Activated T-helper 9 cell treated with anti-CD3 and anti-CD28 coated beads, Interleukin-2, amount 50 U/mL, for 16 hours (primary cell): ENCODE measurements at regions not wholly inside any gene's neighbourhood (a gene's known extent, or its start where the extent isn't known, plus 50 kb on each side); places are given as distances from the start of the nearest gene placed in this dataset.

Source experiments
- DNase-seq: peaks from one replicate; pipeline ENCODE4 v3.0.0-alpha.2; 2020; ENCODE audit warnings: low read depth

DNA sequence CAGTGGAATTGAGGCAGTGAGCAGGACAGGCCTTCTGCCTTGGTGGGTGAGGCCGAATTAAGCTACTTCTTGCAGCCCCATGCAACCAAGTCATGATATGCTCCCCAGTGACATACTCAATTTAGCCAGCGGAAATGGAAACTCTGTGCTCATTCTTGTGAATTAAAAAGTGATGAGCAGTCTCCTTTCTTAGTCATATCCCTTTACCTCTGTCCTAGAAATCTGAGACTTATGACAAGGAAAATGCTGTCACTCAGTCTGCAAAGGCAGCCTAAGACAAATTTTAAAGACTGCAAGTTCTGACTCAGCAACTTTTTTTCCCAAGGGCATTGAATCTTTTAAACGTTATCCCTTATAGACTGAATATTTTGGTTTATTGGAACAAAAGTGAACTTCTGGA, 218.2 kb downstream of the SH3BP4 start:
- no peak for DNase-seq

DNA sequence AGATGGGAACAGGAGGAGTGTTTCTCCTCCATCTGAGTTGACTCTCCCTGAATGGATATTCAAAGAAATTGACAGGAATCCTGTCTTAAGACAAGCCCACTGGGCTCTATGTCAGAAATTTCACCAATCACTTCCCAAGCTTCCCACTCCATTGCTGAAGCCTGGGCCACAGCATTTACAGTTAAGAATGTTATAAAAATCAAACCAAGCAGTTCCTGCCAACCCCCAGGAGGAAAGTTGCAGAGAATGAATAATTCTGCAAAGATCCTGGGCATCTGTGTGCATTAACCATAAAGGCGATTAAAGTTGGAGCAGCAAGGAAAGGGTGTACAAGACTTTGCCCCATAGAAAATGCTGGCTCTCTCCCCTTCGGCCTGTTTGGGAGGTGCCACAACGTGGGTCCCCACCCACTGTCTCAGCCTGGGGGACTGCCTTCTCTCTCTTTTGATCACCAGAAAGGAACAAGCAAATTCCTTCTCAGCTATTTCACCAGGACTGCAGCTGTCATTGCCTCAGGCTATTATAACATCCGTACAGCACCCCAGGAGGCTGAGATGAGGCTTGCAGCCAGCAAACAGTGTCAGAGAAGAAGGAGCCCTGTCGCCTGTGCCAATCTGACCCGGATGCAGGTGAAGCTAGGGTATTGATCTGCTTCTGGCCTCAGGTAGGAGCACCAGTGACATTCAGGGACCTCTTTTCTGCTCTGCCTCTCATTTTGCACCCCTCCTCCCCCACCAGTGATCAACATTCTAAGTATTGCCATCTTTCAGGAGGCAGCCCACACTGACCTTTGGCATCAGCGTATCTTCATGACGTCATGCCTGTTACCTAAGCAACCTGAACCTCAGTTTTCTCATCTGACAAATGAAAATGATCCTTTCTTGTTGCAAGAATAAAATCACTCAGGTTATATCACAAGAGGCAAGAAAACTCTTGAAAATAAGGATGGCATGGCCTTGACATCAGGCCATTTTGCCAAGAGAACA, 219.0 kb downstream of the SH3BP4 start:
- no peak for DNase-seq

DNA sequence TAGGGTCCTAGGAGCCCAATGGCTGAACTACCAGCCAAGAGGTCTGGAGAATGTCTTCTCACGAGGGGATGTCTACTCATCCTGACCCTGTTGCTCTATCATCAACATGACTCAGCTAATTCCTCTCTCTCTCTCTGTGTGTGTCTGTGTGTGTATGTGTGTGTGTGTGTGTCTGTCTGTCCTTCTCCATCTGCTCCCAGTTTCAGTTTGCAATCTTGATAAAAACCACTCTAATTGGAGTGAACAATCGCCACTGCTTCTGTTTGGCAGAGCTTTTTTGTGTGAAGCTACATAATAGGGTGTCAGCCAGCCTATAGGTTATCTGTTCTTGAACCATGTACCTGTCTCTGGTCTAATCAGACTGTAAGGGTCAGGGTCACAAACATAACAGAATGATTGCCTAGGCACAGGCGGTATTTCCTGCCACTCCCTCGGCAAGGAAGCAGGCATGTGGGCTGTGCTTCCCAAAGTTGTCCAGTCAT, 219.8 kb downstream of the SH3BP4 start:
- no peak for DNase-seq

DNA sequence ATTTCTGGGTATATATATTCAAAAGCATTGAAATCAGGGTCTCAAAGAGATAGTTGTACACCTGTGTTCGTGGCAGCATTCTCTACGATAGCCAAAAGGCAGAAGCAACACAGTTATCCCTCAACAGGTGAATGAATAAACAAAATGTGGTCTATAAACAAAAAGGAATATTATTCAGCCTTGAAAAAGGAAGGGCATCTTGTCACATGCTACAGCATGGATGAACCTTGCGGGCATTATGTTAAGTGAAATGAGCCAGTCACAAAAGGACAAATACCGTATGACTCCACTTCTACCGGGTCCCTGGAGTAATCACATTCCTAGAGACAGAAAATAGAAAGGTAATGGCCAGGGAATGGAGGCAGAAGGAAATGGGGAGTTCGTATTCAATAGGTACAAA, 228.8 kb downstream of the SH3BP4 start:
- no peak for DNase-seq

DNA sequence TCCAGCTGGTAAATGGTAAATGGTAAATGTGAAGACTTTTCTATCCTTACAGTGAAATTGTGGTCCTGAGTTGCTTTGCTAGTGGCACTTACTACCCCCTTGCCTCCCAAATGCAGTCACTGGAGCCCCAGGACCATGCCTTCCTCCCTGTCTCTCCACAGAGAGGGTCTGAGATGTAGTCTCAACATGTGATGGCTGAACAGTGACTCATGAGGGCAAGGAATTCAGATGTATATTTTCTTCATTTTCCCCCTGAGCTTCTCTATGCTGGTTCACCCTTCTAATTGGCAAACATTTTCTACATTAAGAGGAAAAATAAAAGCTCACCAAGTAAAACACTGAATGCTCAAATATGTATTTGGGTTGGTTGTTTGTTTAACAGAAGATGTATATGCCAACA, 232.0 kb downstream of the SH3BP4 start:
- no peak for DNase-seq

DNA sequence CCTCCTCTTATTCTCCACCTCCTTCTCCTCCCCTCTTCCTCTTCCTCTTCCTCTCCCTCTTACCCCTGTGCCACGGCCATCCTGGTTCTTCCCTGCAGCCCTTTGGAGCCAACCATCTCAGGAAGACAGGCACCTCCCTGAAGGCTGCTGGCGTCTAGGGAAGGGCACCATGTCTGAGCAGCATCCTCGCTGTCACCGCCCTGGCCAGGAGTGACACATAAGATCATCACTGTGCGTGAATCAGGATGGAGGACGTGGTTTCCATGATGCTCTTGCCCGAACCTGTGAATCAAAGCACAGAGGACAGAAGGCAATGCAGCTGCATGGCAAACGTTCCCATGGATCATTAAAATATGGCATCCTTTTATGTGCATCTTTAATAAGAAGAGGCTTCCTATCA, 236.0 kb downstream of the SH3BP4 start:
- no peak for DNase-seq

DNA sequence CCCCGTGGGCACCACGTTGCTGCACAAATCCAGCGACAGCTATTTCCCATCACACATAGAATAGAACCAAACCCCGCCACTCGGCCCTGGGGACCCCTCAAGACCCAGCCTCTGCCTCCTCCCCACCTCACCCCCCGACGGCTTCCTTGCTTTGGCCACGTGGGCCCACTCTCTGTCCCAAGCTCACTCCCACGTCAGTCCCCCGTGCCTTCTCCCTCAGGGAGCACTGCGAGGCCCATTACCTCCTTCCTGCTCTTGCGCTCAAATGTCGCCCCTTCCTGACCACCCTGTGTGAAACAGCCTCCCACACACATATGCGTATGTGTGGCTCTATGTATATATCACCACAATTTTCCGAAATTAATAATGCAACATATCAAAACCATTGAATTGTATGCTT, 239.7 kb downstream of the SH3BP4 start:
- DNase-seq: no peak

DNA sequence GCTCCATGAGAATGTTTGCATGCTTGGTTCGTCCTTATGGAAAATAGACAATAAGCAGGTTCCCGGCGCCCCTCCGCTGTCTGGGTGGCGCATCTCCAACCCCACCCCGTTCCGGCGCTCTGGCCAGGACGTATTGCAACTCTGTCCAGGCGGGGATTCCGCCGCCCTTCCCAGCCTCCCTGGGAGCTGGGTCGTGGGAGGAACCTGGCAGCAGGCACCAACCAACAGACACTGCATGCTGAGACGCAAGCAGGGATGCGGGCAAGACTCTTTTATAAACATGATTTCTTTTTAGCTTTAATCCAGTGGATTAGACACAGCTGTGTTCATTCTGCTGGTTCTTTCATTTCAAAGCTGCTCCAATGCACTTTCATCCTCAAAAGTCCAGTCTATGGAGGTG, 240.2 kb downstream of the SH3BP4 start:
- DNase-seq: no peak

DNA sequence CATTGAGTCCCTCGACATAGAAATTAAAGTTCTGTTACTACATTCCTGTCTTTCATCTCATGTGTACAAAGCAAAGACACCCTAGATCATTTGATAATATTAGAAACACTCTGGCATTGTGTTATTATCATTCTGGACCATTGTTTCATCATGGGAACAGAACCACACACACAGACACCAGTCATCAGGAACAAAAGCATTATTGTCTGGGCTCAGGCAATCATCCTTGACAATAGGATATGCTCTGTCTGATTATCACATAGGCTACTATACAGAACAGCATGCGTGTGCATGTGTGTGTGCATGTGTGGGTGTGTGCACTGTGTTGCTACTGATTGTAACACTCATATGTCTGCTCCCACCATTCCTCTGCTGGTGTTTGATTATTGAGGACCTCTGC, 242.5 kb downstream of the SH3BP4 start:
- DNase-seq: no peak

DNA sequence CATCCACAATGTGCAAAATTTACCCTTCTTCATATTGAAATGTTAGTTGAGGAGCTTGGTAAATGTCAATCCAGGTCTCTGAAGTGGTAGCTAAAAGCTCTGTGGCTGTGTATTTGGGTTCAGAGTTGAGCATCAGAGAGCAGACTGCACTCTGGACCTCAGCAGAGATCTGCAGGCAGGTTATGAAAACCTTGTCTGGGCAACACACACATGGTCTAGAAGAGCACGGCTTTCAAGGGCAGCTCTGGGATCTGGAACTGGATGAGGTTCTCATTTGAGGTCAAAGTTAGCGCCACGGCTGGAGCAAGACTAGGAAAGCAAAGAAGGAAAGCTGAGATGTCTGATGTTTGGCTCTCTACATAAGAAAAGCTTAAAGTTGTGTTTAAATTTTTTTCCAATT, 243.0 kb downstream of the SH3BP4 start:
- no peak for DNase-seq

DNA sequence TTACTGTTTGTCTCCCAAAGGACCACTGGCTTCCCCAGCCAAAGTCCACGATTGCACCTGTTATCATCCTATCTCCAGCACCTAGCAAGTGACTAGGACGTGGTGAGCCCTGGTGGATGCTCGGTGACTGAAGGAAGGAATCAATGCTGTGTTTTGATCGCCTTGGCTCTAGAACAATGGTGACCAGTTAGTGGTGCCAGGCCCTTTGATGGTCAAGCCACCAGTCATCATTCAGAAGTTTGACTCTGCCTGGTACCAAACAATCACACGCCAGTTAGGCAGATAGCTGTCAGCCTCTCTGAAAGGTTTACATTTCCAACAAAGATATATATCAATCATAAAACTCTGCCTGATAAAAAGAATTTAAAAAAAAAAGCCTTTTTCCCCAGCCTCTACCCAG, 244.1 kb downstream of the SH3BP4 start:
- no peak for DNase-seq

DNA sequence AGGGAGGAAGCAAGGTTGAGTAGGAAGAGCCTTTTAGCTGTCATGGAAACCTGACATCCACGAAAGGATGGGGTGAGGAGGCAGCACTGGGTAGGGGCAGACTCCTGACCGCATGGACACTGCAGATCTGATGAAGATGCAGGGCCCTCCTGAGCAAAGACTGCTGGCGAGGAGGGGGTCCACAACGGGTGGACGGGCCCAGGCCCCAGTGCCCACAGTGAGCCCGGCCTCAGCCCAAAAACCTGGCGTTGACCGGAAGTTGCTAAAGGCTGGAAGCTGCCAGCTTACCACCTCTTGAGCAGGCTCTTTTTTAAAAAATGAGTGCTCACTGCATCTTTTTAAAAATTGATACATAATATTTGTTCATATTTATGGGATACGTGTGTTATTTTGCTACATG, 247.3 kb downstream of the SH3BP4 start:
- DNase-seq: no peak

DNA sequence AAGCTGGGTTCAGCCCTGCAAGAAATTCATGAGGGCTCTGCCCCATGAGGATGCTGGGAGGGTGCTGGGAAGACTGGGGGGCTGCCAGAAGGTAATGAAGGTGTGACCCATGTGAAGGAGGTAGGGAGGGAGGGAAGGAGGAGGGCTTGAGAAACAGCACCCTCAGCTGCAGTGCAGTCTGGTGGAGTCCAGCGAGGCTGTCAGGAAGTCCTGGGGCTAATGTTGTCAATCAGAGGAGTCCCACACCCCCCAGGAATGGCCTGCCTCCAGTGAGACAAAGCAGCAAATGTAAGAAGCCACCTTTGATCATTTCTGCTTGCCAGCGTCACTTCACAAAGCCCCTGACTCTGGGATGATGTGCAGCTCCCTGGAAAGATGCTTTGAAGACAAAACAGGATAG, 248.4 kb downstream of the SH3BP4 start:
- no peak for DNase-seq

DNA sequence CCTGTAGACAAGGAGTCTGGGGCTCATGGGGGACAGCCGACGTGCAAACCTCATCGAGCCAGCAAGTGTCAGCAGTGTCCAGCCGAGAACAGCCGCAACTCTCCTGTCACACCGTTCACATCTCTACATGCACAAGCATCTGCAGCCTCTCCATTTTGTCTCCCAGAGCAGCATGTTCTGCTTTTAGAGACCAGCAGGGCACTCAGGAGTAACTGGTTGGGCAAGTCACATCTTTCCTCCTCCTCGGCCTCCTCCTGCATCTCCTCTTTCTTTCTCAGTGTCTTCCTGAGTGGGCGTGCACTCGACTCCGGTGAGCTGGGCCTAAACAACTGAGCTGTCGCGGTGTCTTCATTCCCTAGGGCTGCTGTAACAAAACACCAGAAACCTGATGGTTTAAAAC, 249.9 kb downstream of the SH3BP4 start:
- DNase-seq: no peak

DNA sequence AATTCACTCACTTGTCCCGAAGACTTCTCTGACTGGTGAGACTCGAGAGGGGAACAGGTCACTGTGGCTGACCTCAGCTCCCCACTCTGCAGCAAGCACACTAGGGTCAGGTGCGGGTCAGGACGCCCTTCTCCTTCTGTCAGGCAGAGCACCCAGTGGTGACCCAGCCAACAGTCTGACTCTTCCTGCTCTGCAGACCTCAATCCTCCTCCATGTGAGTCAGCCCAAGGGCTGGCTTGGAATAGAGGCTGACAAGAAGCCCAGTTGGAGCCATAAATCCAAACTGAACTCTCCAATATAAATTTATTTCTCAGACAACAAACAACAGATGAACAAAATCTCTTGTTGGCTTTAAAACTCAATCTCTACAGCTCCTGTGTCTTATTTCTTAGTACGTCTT, 253.1 kb downstream of the SH3BP4 start:
- DNase-seq: no peak

DNA sequence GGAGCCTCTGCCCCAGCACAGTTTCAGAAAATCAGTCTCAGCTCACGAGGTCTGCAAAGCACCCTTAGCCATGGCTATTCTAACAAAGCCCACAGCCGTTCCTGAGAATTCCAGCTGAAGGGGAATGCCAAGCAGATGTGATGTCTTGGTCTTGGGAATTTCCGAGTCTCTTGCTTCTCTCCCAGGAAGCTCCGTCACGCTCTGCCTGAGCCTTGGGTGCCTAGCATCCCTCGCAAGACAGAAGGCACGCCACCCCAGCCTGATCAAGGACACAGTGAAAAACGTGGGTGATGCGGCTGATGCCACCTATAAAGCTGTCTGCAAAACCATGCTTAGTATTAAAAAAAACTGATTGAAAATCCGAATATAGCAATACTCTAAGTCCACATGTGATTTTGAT, 254.6 kb downstream of the SH3BP4 start:
- no peak for DNase-seq

DNA sequence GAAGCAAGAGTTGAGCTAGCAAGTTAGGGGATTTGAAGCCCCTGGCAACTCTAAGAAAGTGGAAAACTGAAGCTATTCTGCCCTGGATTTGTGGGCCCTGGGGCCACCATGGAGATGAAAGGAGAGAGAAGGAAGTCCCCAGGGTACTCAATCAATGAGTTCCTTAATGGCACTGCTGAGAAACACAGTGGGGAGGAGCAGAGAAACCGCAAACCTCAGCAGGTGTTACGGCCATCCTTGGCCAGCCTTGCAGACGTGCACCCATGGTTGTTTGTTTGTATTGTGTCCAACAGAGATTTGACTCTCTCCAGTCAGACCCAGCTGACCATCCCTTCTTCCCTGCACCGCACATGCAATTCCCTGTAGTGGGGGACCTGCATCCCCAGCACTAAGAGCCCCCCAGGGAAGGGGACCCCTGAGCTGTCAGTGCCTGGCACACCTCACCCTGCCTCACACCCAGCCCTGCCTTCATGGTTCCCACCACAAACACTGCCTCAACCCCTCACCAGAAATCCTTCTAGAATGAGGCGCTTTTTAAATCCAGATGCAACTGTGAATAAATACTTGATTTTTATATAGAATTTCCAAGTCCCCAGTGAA, 255.3 kb downstream of the SH3BP4 start:
- DNase-seq: no peak

DNA sequence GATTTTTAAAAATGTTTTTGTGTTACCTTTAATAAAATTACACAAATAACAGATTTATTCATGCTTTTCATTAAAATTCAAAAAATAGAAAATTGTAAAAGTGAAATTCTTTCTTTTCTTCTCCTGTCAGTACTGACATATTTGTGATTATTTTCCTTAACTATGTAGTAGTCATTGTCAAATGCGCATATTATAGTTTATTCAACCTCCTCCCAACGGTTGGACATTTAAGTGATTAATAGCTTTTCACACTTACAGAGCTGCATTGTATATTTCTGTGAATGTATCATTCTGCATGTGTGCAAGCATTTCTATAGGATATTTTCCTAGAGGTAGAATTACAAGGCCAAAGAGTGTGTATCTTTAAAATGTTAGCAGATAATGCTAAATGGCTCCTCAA, 259.2 kb downstream of the SH3BP4 start:
- no peak for DNase-seq

DNA sequence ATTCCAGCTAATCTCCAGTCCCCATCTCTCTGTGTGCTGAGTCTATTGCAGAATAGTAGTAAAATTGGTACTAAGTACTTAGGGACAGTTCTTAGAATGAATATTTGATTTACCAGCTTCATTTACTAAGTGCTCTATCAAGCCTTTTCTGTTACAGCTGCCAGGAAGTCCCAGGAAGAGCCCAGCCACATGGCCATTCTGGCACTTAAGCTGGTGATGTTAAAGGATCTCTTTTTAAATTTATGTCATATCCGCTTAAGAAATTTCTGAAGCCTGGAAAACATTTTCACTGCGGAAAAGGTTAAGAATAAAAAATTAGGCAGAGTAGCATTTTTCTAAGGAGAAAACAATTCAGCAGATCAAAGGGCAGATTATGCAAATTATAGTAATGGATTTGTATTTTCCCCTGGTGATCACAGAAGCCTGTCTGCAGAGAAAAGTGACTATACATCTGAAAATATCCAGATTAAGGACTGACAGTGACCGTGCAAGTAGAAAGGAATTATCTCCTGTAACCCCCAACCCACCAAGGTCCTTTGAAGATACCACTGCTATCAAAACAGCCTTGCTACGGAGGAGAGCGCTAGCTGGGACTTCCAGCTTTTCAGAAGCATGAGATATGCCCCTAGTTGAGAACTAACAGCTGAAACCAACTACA, 260.8 kb downstream of the SH3BP4 start:
- no peak for DNase-seq

DNA sequence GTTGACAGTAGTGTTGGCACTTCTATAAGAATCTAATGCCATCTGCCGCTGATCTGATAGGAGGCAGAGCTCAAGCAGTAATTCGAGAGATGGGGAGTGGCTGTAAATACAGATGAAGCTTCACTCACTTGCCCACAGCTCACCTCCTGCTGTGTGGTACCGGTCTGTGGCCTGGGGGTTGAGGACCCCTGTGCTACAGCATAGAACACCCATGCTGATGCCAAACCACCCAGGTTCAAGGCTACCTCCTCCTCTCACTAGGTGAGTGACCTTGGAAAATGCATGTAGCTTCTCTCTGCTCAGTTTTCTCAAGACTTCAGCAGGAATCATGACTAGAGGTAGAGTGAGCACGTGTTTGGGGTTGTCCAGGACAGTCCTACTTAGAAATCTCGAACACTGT, 263.4 kb downstream of the SH3BP4 start:
- no peak for DNase-seq

DNA sequence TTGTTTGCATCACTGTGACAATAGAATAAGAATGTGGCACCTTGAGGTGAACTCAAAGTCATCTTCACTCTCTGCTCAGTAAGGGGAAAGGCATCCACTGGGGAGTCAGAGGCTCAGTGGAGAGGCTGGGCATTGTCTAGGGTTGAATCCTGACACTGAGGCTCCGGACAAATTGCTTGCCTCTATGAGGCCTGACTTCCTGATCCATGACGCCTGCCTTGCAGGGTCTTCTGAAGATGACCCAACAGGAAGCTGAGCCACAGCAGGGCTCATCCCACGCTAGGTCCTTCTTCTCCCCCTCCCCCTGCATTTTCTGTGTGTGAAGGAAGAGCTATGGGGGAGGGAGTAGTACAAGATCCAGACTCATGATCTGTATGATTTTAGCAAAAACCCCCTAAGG, 265.1 kb downstream of the SH3BP4 start:
- no peak for DNase-seq

DNA sequence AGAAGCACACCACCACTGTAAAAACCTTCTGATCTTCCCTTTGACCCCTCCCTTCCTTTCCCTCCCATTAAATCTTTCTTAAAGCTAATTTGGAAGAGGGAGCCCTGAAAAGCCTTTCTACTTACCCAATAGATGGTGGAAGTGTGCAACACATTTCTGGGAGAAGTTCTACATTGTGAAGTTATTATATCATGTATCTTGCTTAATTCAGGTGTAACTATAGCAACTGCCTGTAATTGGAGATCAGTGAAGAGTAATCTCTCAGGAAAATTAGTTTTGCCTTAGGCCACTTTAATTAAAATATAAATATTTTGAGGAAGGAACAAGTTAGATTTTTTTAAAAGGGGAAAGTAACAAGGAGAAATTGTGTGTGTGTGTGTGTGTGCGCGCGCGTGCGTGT, 266.0 kb downstream of the SH3BP4 start:
- DNase-seq: no peak

DNA sequence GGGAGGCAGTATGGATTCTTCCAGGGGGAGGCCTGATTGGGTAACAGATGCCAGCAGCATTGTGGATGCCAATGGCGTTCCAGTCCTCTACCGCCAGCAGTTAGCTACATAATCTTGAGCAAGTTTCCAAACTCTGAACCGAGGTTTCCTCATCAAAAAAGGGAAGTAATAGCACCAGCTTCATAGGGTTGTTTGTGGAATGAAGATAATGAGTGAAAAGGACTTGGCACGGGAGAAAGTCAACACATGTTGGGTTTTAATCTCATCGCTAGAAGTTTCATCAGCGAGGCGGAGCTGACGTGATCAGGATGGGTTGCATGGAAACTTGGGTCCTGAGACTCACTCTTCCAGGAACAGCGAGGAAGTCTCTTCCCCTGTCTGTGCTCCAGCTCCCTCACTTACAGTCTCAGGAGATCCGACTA, 266.7 kb downstream of the SH3BP4 start:
- DNase-seq: no peak
